Activated CD4-positive, alpha-beta T cell treated with anti-CD3 and anti-CD28 coated beads, Interleukin-2, amount 50 U/mL, for 48 hours (primary cell): ENCODE measurements at regions not wholly inside any gene's neighbourhood (a gene's known extent, or its start where the extent isn't known, plus 50 kb on each side); places are given as distances from the start of the nearest gene placed in this dataset.

ENCODE experiments used
- DNase-seq, 2 experiments: peaks; one replicate each; pipeline ENCODE4 v3.0.0-alpha.2; 2020

GRCh38 chr22:22035771-22036314 is 53.3 kb upstream of the TOP3B start:
- no peak for DNase-seq

GRCh38 chr22:22035203-22035602 is 52.6 kb upstream of the TOP3B start:
- no peak for DNase-seq

GRCh38 chr22:22034469-22035132 is 52.0 kb upstream of the TOP3B start:
- no peak for DNase-seq

GRCh38 chr22:22033803-22034468 is 51.3 kb upstream of the TOP3B start:
- DNase-seq, result no peak

GRCh38 chr22:22032906-22033802 is 50.6 kb upstream of the TOP3B start:
- DNase-seq, result no peak

GRCh38 chr22:22032099-22032905 is 49.7 kb upstream of the TOP3B start:
- no peak for DNase-seq
